Chondrocyte (in vitro differentiated cells): ENCODE measurements at regions not wholly inside any gene's neighbourhood (a gene's known extent, or its start where the extent isn't known, plus 50 kb on each side); places are given as distances from the start of the nearest gene placed in this dataset.

Experiments used
- DNase-seq: peaks from one replicate; pipeline ENCODE4 v3.0.0; 2021; ENCODE audit warnings: mixed read lengths, low spot score
- H3K27ac Mint-ChIP-seq: one replicate; pipeline ENCODE4 v1.8.0; 2021; ENCODE audit warnings: mild to moderate bottlenecking, moderate library complexity, mixed read lengths; ENCODE audit not compliant: unreplicated experiment
- H3K27me3 Mint-ChIP-seq: 2 replicates; pipeline ENCODE4 v1.8.0; 2021; ENCODE audit warnings: low read depth, mixed read lengths
- H3K36me3 Mint-ChIP-seq: 2 replicates; pipeline ENCODE4 v1.8.0; 2021; ENCODE audit warnings: low read depth, mixed read lengths
- H3K4me1 Mint-ChIP-seq: 2 replicates; pipeline ENCODE4 v1.8.0; 2021; ENCODE audit warnings: low read depth, mild to moderate bottlenecking, mixed read lengths
- H3K4me3 Mint-ChIP-seq: one replicate; pipeline ENCODE4 v1.8.0; 2021; ENCODE audit warnings: mild to moderate bottlenecking, moderate library complexity, mixed read lengths; ENCODE audit not compliant: unreplicated experiment
- H3K9me3 Mint-ChIP-seq: 2 replicates; pipeline ENCODE4 v1.8.0; 2021; ENCODE audit warnings: low read depth, mixed read lengths
- CTCF ChIP-seq: fragments of 200-600 bp; sonication (generic); IDR thresholded peaks from 2 replicates; pipeline ENCODE4 v1.5.0; 2021; ENCODE audit warnings: antibody characterized with exemption, mild to moderate bottlenecking, moderate library complexity

- Mint-ChIP-seq H3K9me3 (no peaks in the 10 kb centered on the region), H3K27ac (no peak overlapping the region), H3K4me1 (peaks cover 8% of the 10 kb centered on the region), H3K4me3 (no peak overlapping the region), H3K27me3 (peaks cover 8% of the 10 kb centered on the region), H3K36me3 (no peaks in the 10 kb centered on the region)
- no peak for TF ChIP-seq CTCF
- DNase-seq, result no peak
Measured at GRCh38 chr2:187233811-187234210, 214.2 kb downstream of the CALCRL start.

DNA sequence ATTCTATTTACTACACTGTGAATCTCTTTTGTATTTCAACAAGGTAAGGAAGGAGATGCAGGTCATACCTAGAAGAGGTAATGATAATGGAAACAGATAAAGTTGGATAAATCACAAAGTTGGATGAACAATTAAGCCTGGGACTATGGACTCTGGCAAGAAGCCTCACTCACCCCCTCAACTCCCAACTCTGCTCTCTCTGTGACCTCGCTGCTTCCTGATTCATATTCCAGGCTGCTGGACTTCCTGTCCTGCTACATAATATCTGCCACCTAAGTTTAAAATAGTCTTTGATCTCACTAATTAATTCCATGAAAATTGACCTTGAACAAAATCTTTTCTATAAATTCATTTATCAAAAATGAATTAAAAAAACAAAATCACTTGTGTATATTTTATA is 215.3 kb downstream of the CALCRL start:
- no peak for TF ChIP-seq CTCF

DNA sequence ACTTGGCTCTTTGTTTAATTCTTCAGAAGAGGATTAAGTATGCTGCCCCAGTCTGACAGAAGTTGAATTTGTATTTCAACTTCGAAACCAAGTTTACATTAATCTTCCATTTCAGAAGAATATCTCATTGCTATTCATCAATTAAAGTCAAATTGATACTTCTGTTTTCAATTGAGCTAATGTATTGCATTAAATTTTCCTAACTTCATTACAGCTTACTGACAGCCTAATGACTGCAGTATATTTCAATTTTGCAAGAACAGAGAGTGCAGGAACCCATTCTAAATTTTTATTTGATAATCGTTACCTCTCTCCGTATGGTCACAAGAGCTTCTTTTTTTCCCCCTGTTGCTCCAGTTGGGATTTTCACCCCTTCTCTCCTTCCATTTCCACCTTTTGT is 218.0 kb downstream of the CALCRL start:
- no peak for TF ChIP-seq CTCF
- Mint-ChIP-seq H3K9me3 (no peaks in the 10 kb centered on the region), H3K27ac (no peak overlapping the region), H3K36me3 (no peaks in the 10 kb centered on the region), H3K4me3 (no peak overlapping the region), H3K4me1 (peaks cover 8% of the 10 kb centered on the region), H3K27me3 (peaks cover 8% of the 10 kb centered on the region)
- DNase-seq, result no peak

More for the DNA sequence above, 215.3 kb downstream of the CALCRL start:
- Mint-ChIP-seq H3K4me3 (no peak overlapping the region), H3K9me3 (no peaks in the 10 kb centered on the region), H3K27me3 (peaks cover 8% of the 10 kb centered on the region), H3K4me1 (peaks cover 8% of the 10 kb centered on the region), H3K27ac (no peak overlapping the region), H3K36me3 (no peaks in the 10 kb centered on the region)
- no peak for DNase-seq

DNA sequence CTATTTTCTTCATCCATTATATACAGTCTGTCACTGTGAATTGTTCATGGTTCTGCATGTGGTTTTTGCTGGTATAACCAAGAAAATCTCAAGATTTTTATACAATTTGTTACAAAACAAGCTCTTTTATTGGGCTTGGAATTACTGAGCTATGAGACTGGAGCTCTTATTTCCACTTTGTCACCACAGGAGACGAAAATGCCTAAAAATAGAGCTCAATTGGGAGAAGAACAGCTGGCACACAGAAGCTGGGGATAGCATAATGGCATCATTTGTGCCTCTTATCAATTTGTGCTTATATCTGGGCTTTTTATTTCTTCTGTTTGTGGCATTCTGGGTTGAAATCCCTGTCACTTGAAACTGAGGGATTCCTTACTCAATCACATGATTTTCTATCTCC is 219.1 kb downstream of the CALCRL start:
- no peak overlapping the region for H3K4me3 Mint-ChIP-seq
- H3K27me3 Mint-ChIP-seq, result peaks cover 8% of the 10 kb centered on the region
- peaks cover 8% of the 10 kb centered on the region for H3K4me1 Mint-ChIP-seq
- H3K9me3 Mint-ChIP-seq, result no peaks in the 10 kb centered on the region
- H3K36me3 Mint-ChIP-seq, result no peaks in the 10 kb centered on the region
- no peak for DNase-seq
- no peak overlapping the region for H3K27ac Mint-ChIP-seq
- no peak for TF ChIP-seq CTCF

DNA sequence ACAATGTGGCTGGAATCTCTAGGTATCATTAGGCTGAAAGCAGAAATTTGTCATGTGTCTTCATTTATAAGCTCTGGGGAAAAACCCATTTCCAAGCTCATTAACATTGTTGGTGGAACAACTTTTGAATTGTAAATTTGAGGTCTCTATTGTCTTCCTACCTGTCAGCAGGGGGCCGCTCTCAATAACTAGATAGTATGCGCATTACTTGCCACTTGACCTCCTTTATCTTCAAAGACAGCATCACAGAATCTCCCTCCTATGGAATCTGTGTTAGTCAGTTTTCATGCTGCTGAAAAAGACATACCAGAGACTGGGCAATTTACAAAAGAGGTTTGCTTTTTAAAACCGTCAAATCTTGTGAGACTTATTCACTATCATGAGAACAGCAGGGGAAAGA is 223.1 kb downstream of the CALCRL start:
- no peaks in the 10 kb centered on the region for H3K36me3 Mint-ChIP-seq
- H3K4me1 Mint-ChIP-seq, result peaks cover 8% of the 10 kb centered on the region
- H3K27ac Mint-ChIP-seq, result no peak overlapping the region
- TF ChIP-seq CTCF, result no peak
- H3K4me3 Mint-ChIP-seq, result no peak overlapping the region
- no peaks in the 10 kb centered on the region for H3K27me3 Mint-ChIP-seq
- no peak for DNase-seq
- peaks cover 6% of the 10 kb centered on the region for H3K9me3 Mint-ChIP-seq
